ENCODE measurements at regions not wholly inside any gene's neighbourhood (a gene's known extent, or its start where the extent isn't known, plus 50 kb on each side); places are given as distances from the start of the nearest gene placed in this dataset.

GRCh38 chr10:29199339-29199738 lies 89.5 kb upstream of the LYZL1 start:
- H3K36me3 ChIP-seq (ENCODE audit: control insufficient read depth, insufficient read depth, low read length), result no peaks in the 10 kb centered on the region
- no peak for DNase-seq (ENCODE audit: extremely low read depth, insufficient read length)
- no peaks in the 10 kb centered on the region for H3K27me3 ChIP-seq (replicated peaks; ENCODE audit: control insufficient read depth, insufficient read depth, low read length)
- H3K4me3 ChIP-seq (replicated peaks; ENCODE audit: low read depth, low read length), result no peak overlapping the region
- TF ChIP-seq CTCF (IDR thresholded peaks at IDR 0.05; ENCODE audit: insufficient read depth, low read length, poor library complexity, severe bottlenecking), result no peak

GRCh38 chr10:29199941-29200679 lies 88.8 kb upstream of the LYZL1 start:
- H3K27me3 ChIP-seq (replicated peaks; ENCODE audit: control insufficient read depth, insufficient read depth, low read length), result no peaks in the 10 kb centered on the region
- no peak overlapping the region for H3K4me3 ChIP-seq (replicated peaks; ENCODE audit: low read depth, low read length)
- DNase-seq (ENCODE audit: extremely low read depth, insufficient read length), result no peak
- no peaks in the 10 kb centered on the region for H3K36me3 ChIP-seq (ENCODE audit: control insufficient read depth, insufficient read depth, low read length)
- no peak for TF ChIP-seq CTCF (IDR thresholded peaks at IDR 0.05; ENCODE audit: insufficient read depth, low read length, poor library complexity, severe bottlenecking)

GRCh38 chr10:29202386-29202940 lies 86.4 kb upstream of the LYZL1 start:
- no peak for DNase-seq (ENCODE audit: extremely low read depth, insufficient read length)
- Histone ChIP-seq H3K4me3 (replicated peaks; ENCODE audit: low read depth, low read length) (no peak overlapping the region), H3K27me3 (replicated peaks; ENCODE audit: control insufficient read depth, insufficient read depth, low read length) (no peaks in the 10 kb centered on the region), H3K36me3 (ENCODE audit: control insufficient read depth, insufficient read depth, low read length) (no peaks in the 10 kb centered on the region)
- no peak for TF ChIP-seq CTCF (IDR thresholded peaks at IDR 0.05; ENCODE audit: insufficient read depth, low read length, poor library complexity, severe bottlenecking)

- Histone ChIP-seq H3K4me3 (replicated peaks; ENCODE audit: low read depth, low read length) (no peak overlapping the region), H3K36me3 (ENCODE audit: control insufficient read depth, insufficient read depth, low read length) (no peaks in the 10 kb centered on the region), H3K27me3 (replicated peaks; ENCODE audit: control insufficient read depth, insufficient read depth, low read length) (no peaks in the 10 kb centered on the region)
- no peak for TF ChIP-seq CTCF (IDR thresholded peaks at IDR 0.05; ENCODE audit: insufficient read depth, low read length, poor library complexity, severe bottlenecking)
- DNase-seq (ENCODE audit: extremely low read depth, insufficient read length), result no peak
Measured at GRCh38 chr10:29203432-29203831, 85.4 kb upstream of the LYZL1 start.

- no peak for DNase-seq (ENCODE audit: extremely low read depth, insufficient read length)
- H3K27me3 ChIP-seq (replicated peaks; ENCODE audit: control insufficient read depth, insufficient read depth, low read length), result no peaks in the 10 kb centered on the region
- no peak for TF ChIP-seq CTCF (IDR thresholded peaks at IDR 0.05; ENCODE audit: insufficient read depth, low read length, poor library complexity, severe bottlenecking)
- no peak overlapping the region for H3K4me3 ChIP-seq (replicated peaks; ENCODE audit: low read depth, low read length)
- no peaks in the 10 kb centered on the region for H3K36me3 ChIP-seq (ENCODE audit: control insufficient read depth, insufficient read depth, low read length)
Measured at GRCh38 chr10:29204070-29204800, 84.6 kb upstream of the LYZL1 start.

All from GM06990 (cell line).